AG10803 (cell line): ENCODE measurements at regions not wholly inside any gene's neighbourhood (a gene's known extent, or its start where the extent isn't known, plus 50 kb on each side); places are given as distances from the start of the nearest gene placed in this dataset.

ENCODE experiments used
- DNase-seq: peaks from one replicate; pipeline ENCODE4 v3.0.0; 2010; ENCODE audit warnings: low read depth
- H3K4me3 ChIP-seq: 2 replicates; pipeline ENCODE4 v1.5.1; 2011; ENCODE audit warnings: mild to moderate bottlenecking, low read length, control low read depth
- CTCF ChIP-seq: conservative IDR thresholded peaks from 2 replicates; pipeline ENCODE4 v1.5.1; 2011; ENCODE audit warnings: mild to moderate bottlenecking, low read length, control low read depth, inconsistent platforms

- TF ChIP-seq CTCF, result no peak
- no peak for DNase-seq
These were observed 58.4 kb downstream of the SLC25A47 start for GRCh38 chr14:100381395-100382105.

GRCh38 chr14:100382106-100382455 is 58.9 kb downstream of the SLC25A47 start:
- DNase-seq, result no peak
- no peak for TF ChIP-seq CTCF

More at GRCh38 chr14:100381395-100382105, 58.4 kb downstream of the SLC25A47 start:
- H3K4me3 ChIP-seq, result no peak overlapping the region

GRCh38 chr14:100383727-100384158 is 60.6 kb downstream of the SLC25A47 start:
- no peak overlapping the region for H3K4me3 ChIP-seq
- TF ChIP-seq CTCF, result peak; percentile 83
- DNase-seq, result peak; percentile 43

More at GRCh38 chr14:100382106-100382455, 58.9 kb downstream of the SLC25A47 start:
- H3K4me3 ChIP-seq, result no peak overlapping the region

- no peak overlapping the region for H3K4me3 ChIP-seq
- no peak for TF ChIP-seq CTCF
- DNase-seq, result no peak
These were observed 61.1 kb downstream of the SLC25A47 start for GRCh38 chr14:100384277-100384676.

GRCh38 chr14:100384819-100385813 is 62.0 kb downstream of the SLC25A47 start:
- DNase-seq, result peak; percentile 71
- TF ChIP-seq CTCF, result peak; percentile 59
- no peak overlapping the region for H3K4me3 ChIP-seq

- no peak for DNase-seq
- no peak overlapping the region for H3K4me3 ChIP-seq
- TF ChIP-seq CTCF, result no peak
These were observed 63.0 kb downstream of the SLC25A47 start for GRCh38 chr14:100386121-100386520.
